CD1c-positive myeloid dendritic cell (primary cell): ENCODE measurements at regions not wholly inside any gene's neighbourhood (a gene's known extent, or its start where the extent isn't known, plus 50 kb on each side); places are given as distances from the start of the nearest gene placed in this dataset.

Source experiments
- DNase-seq: peaks from one replicate; pipeline ENCODE4 v3.0.0-alpha.2; 2016; ENCODE audit errors: extremely low spot score

- DNase-seq: peak; percentile 27
Measured at GRCh38 chr9:89655990-89656657, 51.3 kb downstream of the GADD45G start.

GRCh38 chr9:89657295-89657694, 52.5 kb downstream of the GADD45G start:
- DNase-seq: no peak

GRCh38 chr9:89657765-89658164, 53.0 kb downstream of the GADD45G start:
- DNase-seq: peak; percentile 13

DNA sequence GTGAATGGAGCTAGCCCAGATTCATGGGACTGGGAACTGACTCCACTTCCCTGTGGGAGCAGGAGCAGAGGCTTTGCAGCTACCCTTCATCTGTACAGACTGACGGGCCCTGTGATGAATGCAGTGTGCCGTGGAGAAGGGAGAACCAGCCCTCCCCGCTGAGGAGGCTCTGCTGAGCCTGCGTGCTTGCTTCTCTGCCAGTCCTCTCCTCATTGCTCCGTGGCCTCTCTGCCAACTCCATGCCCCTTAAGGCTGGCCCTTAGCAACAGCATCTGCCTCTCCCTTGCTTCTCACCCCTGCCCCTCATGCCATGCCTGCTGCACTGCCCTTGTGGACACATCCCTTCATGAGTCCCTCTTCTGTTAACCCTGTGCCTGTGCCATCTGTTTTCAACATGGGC, 53.6 kb downstream of the GADD45G start:
- DNase-seq: no peak

DNA sequence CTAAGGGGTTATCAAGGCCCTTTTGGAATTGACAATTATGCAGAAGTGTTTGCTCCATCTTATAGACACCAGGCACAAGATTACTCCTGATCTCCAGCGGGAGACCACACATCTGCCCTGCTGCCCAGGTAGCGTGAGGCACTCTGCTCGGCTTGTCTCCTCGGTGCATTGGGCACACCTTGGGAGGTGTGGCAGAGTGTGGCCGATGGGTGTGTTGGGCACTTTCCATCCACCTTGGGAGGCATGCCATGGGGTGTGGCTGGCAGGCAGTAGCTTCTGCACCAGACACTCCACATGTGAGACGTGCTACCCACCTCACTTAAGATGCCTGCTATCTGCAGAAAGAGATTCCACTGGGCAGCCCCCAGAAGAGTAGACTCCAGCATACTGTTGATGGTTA, 54.1 kb downstream of the GADD45G start:
- no peak for DNase-seq

GRCh38 chr9:89659473-89659872, 54.7 kb downstream of the GADD45G start:
- DNase-seq: no peak

DNA sequence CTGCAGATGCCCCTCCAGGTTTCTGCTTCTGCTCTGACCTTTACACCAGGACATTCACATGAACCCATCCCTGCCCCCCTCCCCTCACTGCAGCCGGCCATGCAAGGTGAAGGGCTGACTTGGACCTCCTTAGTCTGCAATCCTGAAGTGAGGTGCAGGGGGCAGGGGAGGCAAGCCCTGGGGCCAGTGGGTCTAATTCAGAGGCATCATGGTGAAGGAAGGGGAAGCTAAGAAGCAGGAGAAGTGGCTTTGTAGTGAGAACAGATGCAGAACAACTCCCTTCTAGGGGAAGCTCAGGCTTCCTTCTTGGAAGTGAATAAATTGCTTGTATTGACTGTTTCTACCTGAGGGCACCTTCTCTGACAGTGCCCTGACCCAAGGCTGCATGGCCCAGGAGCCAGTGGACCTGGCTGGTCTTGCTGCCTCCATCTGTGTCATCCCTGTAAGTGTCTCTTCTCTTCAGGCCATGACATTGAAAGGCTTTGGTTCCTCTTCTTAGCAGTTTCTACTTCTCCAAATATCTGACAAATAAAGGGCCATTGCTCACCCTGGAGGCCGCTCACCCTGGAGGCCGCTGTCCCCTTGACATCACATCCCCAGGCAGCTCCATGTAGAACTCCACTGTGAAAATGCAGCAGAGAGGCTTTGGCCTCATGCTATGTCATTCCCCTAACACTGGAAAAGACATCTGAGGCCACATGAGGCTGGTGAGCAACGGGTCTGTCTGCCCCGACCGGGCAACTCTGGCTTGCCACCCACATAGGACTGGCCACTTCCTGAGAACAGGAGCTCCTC, 55.3 kb downstream of the GADD45G start:
- peak; percentile 86 for DNase-seq

GRCh38 chr9:89661391-89661949, 56.7 kb downstream of the GADD45G start:
- DNase-seq: peak; percentile 61

DNA sequence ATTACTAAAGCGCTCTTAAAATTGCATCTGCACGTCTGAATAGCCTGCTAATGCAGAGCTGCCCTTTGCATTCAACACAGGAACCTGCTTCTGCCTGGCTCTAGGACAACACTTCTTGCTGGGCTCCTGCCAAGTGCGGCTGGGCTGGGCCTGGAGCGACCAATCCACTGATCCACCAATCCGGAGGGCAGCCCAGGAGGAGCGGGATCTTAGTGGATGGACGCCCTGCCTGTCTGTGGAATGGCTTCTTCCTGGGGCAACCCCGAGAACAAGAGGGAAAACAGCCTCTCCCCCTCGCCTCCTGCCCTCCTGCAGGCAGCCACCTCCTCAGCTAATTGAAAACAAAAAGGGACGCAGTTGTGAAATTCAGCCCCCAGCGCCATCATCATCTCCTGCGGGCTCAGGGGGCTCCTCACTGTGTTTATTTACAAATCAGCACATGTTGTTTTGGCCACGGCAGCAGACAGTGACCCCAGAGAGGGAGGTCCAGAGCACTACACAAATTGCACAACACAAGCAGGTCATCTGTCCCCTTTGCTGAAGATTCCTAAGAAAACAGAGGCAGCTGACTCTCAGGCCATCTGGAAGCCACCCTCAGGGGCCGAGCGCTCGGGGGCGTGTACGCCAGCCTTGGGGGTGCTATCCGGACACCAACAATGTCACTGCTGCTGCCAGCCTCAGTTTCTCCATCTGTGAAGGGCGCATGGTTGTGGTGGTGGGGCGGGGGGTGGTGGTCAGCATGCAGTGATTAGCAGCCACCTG, 57.3 kb downstream of the GADD45G start:
- DNase-seq: peak; percentile 87

- peak; percentile 87 for DNase-seq
Measured at GRCh38 chr9:89662718-89663613, 58.2 kb downstream of the GADD45G start.

DNA sequence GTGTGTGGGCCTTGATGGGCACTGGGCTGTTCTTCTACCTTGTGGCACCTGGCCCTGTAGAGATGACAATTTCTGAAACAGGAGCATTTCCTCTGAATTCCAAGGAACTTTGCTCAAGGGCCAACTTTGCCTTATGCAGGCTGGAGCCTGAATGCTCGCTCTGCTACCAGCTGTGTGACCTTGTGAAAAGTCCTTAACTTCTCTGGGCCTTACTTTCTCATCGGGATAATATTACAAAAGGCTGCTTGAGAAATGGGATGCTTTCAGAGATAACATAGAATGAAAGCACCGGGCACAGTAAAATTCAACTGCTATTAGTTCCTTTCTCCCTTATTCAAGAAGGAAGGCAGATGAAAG, 58.8 kb downstream of the GADD45G start:
- no peak for DNase-seq

DNA sequence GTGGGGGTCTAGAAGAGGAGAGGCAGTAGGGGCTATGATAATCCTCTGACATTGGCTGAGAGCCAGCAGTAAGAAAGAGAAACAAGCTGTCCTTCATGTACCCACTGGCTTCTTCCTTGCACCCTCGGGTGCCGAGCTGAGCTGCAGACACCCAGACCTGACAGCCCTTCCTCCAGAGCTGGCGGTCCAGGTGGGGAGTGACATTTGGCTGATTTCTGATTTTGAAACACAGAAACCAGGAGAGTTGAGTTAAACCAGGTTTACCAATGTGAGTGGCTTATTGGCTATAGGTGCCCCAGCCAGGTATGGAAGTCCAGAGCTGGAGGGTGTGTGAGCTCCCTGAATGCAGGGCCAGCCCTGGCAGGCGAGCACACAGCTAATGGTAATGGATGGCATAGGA, 59.2 kb downstream of the GADD45G start:
- DNase-seq: no peak

- DNase-seq: no peak
Measured at GRCh38 chr9:89664896-89665329, 60.1 kb downstream of the GADD45G start.

DNA sequence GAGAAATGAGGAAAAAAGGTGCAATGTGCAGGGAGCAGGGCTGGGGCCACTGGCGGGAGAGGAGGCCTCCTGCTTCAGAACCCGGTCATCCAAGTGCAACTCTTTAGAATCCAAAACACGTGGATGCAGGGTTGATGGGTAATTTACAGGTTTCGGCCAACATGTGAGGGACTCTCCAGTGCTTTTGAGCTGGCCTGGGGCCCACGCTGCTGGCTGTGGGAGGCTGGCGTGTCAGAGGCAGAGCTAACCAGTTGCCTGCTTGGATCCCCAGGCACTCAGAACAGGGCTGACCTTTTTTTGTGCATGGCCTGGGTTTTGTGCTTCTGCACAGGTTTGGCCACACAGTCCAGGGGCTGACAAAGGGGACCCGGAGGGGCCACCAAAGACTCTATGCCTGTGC, 61.6 kb downstream of the GADD45G start:
- DNase-seq: no peak

DNA sequence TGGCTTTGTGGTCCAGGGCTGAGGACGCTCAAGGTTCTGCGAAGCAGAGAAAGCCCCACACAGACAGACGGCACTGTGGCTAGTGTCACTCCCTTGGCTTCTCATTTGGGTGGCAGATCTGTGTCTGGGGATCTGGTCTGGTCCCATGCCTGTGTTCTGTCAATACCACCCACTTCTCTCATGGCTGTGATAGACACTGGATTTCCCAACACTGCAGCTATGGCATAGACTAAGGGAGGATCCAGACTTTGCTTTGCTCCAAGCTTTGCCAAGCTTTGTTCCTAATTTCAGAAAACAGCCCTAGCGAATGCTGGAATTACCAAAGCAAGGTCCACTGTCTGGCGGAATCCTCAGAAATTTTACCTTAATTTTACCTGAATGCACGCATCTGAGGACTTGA, 62.1 kb downstream of the GADD45G start:
- no peak for DNase-seq

DNA sequence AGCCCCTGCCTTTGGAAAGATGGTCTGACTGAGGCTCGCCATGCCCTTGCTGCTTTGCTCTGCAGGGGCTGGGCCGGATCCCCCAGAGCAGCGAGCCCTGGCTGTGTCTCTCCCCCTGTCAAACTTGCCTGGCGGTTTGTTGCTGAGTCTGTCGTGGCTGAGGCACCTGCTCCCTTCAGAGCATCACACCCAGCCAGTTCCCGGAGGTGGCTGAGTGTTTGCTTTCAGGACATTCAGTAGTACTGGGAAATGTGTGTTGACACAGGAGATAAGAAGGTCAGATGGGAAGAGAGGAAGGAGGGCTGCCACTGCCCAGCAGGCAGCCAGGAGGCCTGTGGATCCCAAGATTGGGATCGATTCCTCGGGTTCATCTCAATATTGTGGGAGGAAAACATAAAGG, 62.9 kb downstream of the GADD45G start:
- no peak for DNase-seq

DNA sequence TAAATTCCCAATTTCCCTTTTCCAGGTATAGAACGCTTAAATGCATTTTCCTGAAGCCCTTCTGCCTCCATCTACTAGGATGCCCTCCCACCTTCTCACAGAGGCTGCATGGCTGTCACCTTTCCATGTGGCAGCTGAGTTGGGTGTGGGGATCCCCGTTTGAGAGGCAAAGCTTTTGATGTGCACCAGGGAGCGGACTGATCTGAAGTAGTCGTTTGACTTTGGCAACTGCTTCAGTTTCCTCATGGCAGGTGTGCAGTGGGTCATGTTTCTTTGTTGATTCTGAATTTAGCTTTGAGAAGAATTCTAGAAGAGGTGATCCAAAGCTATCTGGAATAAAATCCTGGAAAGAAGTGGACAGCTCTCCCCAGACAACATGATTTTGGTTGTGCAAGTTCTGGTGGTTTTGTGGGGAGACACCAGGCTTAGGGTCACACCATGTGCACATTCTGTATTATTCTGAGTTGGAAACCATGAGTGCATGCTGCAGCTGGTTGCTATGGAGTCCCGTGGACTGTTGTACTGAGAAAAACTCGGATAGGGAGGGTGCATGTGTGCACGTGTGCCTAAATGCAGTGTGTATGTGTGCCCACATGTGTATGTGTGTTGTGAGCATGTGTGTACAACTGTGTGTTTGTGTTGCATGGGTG, 63.5 kb downstream of the GADD45G start:
- no peak for DNase-seq

- no peak for DNase-seq
Measured at GRCh38 chr9:89668866-89669246, 64.0 kb downstream of the GADD45G start.

- no peak for DNase-seq
Measured at GRCh38 chr9:89669361-89669842, 64.6 kb downstream of the GADD45G start.

DNA sequence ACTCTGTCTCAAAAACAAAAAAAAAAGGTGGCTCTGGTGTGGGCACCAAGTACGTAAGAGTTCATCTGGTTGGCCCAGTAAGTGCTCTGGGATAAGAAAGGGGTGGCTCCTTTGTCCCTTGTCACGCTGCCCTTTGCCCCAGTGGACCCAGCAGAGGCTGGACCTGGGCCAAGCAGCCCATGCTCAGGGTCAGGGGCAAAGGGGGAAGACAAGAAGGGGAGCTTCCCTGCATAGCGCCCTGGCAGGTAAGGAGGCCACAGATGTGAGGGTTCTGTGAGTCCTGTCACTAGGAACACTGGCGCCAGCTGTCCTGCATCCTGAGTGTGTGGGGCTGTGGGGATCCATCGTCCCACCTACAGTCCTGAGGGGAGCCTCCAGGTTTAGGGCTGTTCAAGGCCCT, 65.3 kb downstream of the GADD45G start:
- DNase-seq: no peak
